Amygdala (tissue), 56 donors: ENCODE measurements at regions not wholly inside any gene's neighbourhood (a gene's known extent, or its start where the extent isn't known, plus 50 kb on each side); places are given as distances from the start of the nearest gene placed in this dataset.

ENCODE experiments used
- DNase-seq, 56 donors: peaks; one replicate each; lab custom pipeline; 2025; lab: John Stamatoyannopoulos, UW

DNA sequence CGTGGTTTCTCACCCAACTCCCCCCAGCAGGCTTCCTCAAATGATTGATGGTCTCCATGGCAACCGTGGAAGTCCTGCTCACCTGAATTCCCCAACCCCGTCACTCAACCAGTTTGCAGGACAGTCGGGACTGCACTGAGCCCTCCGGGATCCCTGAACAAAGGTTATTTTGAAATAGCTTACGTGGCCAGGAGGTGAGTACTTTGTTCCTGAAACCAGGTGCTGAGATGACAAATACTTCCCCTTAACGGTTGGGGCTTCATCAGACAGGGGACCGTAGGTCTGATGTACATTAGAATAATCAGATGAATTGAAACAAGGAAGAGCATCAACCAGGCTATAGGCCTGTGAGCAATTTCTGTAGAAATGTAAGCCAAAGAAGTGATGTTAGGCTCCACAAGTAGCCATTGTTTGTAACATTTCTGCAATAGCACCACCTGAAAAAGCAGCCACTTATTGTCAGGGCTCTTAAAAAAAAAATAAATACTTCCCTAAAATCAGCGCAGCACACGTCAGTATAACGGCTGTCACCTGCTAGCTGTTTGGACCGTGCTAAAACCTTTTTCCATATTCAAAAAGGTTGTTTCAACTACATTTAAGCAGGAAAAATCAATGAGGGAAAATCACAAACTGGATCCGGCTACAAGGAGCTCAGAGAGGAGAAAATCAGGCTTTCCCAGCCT lies 206.4 kb upstream of the ID2 start:
- no peak for DNase-seq

DNA sequence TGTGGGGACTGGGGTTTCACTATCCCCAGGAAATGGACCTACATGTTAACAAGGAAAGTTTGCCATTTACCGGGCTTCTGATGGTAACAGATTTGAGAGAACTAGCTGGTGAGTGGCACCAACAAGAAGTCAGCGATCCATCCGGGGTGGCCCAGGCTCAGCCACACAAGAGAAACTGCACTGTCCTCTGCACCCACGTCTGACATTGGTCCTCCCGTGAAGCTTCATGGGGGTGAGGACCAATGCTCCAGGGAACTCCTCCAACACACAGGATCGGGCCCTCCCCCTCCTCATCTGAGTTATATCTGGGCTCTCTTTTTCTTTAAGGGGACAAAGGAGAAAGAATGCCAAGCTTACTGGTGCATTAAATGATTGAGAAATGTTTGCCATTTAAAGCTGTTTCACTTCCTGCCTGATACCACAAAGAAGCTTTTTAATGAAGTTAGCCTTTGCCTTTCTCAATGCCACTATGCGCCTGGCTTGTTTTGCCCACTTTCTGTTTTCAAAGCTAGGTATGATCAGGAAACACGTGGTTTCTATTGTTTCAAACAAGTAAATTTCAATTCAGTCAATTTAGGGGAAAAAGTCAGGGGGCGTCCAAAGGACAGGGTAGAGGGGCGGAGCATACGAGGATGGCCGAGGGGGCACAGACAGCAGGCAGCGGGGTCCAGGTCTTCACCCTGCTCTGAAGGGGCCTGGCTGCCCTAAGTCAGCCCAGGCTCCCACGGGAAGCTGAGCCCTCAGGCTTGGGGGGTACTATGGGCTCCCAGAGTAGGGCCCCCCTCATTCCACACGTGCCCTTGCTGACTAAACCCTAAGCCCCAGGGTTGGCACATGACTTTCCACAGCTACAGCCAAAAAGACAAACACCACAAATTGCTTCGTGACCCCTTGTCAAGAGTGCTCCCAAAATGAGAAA lies 204.0 kb upstream of the ID2 start:
- DNase-seq = peak in 1 of 56 donors; percentile 10

DNA sequence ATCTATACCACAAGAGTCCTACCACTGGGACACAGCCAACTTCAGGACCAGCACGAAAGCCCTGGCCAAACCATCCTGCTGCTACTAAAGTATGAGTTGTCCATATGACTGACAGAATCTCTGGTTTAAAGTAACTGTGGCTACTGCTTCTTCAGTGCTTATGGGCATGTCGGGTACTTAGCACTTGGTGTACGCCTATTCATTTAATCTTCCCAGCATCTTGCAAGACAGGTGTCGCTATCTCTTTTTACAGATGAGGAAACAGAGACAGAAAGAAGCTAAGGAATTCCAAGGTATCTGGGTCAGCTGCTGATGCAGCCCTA lies 203.4 kb upstream of the ID2 start:
- DNase-seq = no peak

DNA sequence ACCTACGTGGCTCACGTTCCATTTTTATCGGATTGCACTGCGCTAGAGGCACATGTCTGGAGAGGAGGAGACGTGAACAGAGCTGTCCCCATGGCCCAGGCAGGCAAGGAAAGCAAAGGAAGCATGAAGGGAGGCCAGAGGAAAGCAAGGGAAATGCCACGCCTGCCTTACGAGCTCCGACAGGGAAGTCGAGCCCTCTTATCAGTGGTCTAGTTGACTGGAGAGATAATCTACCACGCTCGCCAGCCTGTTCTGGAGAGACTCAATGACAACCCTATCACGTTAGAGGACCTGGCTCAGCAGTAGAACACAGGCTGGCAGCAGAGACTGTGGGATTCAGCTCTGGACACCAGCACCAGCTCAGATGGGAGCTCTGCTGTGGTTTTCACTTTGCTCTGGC lies 202.6 kb upstream of the ID2 start:
- DNase-seq = no peak

DNA sequence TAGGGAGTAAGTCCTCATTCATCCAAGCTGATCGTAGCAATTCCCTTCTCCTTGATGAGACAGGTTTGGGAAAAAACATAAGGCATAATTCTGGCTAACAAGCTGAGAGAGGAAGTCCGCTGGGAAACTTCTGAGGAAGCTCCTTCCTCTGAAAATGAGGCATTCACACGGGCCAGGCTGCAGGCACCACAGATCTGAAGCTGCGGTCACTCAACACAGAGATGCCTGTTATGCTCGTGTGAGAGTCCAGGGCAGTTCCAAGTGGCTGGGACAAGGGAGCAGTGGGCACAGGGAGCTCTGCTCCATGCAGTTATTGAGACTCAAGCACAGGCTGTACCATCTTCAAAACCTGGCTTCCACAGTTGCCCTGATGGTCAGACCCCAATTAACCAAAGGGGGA lies 200.9 kb upstream of the ID2 start:
- DNase-seq = peak in 7 of 56 donors; percentile 13 to 39 (median 21)

DNA sequence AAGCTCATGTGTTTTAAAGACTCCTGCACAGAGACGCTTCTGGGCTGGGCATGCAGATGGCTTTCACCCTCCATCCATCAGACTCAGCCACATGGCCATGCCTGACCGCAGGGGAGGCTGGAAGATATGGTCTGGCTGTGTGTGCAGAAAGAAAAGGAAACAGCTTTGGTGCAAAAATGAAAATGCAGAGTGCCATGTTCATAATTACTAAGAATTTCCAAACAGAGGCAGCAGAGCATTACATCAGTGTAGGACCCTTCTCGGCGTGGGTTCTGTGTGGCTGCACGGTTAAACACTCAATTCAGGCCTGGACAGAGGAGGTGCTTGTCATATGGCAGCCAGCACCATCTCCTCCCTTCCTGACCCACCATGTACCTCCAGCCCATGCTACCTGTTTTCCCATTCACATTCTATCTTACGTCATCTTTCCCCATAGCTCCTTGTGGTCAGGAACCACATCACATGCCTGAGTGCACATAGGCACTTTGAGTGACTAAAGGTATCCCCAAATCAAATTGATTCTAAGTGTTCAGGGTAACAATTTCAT lies 200.3 kb upstream of the ID2 start:
- DNase-seq = no peak

DNA sequence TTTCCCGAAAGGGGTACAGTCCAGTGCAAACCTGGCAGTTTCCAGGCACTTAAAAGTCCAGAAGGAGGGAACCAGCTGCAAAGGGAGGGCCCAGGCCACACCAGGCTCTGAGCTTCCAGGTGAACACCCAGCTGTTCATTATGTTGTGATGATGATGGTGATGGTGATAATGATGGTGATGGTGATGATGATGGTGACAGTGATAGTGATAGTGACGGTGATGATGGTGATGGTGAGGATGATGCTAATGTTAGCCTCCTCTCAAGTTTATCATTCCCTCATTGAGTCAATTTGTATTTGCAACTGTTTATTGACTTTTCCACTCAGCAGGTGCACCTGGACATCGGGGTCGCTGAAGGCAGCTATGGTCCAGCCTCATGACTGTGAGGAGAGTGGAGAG lies 199.4 kb upstream of the ID2 start:
- no peak for DNase-seq

DNA sequence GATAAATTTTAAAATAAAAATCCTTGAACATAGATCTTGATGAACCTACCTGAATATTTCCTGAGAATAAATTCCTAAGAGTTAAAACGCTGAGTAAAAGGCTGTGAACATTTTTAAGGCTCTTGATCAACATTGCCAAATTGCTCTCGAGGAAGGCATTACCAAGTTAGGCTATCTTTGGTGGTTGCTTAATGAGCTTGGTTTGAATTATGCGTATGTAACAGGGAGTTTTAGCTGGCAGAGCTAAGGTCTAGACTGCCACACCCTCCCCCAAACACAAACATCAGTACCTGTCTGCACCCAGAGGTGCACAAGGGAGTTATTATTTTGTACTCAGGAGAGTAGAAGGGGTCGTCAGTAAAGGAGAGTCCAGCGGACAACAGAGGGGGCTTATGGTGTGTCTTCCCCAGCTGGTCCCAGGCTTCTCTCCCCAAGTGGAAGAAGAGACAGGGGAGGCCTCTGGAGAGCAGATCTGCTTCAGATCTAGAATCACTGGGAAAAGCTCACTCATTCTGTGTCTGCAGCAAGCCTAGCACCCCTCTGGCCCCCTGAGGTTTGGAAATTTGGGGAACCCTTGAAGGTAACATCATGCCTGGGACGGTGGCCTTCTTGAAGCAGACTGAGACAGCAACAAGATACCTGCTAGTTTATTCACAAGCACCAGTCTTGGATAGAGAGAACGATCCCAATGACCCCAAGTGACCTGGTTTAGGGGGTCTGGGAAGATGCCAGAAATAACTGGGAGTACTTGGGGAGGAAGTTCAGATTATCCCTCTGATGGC lies 197.2 kb upstream of the ID2 start:
- no peak for DNase-seq

DNA sequence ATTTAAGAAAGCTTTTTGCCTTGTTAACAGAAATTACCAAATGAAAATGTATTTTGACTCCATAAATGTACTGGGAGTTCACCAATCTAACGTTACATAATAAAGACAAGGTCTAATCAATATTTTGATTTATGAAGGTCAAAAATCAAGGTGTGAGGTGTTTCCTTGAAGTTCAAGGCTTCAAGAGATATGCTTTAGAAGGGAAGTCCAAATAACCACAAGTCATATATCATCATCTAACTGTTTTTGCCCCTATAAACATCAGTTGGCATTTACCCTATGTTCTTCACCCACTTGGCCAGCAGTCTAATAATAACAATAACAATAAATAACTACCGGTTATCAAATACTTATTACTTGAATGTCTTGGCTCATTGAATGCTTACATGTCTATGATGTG lies 196.1 kb upstream of the ID2 start:
- DNase-seq = no peak

DNA sequence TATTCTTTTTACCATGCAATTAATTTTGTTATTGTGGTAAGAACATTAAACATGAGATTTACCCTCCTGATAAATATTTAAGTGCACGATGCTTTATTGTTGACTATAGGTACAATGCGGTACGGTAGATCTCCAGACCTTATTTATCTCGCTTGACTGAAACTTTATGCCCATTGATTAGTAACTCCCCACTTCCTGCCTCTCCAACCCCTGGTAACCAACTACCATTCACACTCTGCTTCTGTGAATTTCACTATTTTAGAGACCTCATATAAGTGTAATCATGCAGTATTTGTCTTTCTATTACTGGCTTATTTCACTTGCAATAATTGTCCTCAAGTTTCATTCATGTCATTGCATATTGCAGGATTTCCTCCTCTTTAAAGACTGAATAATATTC lies 195.7 kb upstream of the ID2 start:
- no peak for DNase-seq

DNA sequence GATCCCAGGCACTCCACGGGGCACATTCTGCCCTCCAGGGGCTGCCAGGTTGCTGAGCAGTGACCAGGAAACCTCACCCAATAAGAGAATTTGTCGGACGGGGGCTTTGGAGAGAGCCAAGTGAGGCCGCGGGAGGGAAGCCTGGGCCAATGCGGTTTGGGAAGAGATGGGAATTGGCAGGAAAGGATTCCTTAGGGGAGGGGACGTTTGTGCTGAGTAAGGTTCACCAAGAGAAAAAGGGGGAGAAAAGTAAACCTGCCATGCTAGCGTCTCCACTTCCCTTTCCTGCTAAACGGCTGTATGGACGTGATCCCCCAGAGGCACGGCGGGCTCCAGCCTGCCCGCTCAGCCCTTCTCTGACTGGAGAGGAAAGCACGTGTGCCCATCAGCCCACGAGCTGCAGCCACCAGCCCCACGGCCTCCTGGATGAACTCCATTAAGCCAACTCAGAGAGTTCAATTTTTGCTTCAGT lies 194.4 kb upstream of the ID2 start:
- DNase-seq = peak in 30 of 56 donors; percentile 10 to 70 (median 36)

DNA sequence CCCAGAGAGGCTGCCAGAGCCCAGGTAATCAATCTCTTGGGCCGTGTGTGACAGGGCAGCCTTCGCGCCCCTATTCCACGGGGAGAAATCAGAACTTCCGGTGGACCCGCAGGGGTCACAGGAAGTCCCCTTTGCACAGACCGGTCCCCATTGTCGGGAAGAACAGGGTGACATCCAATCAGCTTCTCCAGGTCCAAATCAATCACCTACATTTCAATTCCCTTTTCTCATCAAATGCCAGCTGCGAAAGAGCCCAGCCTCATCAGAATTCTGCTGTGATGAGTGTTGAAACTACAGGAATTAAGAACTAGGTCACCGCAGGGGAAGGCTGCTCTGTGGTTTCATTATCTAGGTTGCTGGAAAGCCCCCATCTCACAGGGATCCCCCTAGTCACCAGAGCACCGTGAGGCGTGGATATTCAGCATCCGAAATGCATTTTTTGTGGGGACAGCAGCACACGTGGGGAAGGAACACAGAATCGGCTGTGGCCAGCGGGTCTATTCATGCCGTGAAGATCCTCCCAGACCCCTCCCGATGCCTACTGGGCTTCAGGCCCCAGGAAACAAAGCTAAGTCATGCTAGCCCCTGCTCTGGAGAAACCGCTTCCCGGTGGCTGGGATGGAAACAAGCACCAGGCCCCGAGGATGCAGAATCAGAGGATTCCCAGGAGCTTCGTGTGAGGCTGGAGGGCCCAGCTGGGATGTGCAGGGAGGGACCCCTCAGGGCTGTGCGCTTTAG lies 193.7 kb upstream of the ID2 start:
- DNase-seq = peak in 39 of 56 donors; percentile 14 to 72 (median 39)

DNA sequence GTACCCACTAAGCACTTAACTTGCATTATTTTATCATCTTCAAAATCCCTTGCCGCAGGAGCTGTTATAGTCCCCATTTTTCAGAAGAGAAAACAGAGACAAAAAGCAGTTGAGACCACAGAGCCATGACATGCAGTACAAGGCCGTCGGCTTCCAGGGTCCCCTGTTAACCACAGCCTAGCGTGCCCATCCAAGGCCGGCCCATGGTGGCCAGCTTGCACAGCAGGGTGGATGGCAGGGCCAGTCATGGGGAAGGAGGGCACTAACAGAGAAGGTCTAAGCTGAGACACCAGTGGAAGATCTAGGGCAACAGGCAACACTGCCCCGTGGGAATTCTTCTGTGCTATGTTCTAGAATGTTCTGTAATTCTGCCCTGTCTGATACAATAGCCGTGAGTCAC lies 192.6 kb upstream of the ID2 start:
- no peak for DNase-seq

DNA sequence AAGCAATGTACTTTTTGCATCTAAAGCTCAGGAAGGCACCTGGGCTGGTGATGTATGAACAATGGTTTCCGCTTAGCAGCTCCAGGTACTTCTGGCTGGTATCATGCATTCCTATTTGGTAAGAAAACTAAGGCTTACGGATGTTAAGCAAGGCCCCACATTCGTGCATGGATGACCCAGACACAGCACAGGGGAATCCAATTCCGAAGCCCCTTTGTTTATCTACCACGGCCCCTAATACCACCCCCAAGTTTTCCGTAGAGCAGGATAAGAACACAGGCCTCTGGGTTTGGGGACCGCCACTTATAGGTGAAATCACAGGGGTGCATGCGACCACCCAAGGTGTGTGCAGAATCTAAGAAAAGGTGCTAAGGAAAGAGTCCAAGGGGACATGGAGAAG lies 192.1 kb upstream of the ID2 start:
- DNase-seq = no peak

DNA sequence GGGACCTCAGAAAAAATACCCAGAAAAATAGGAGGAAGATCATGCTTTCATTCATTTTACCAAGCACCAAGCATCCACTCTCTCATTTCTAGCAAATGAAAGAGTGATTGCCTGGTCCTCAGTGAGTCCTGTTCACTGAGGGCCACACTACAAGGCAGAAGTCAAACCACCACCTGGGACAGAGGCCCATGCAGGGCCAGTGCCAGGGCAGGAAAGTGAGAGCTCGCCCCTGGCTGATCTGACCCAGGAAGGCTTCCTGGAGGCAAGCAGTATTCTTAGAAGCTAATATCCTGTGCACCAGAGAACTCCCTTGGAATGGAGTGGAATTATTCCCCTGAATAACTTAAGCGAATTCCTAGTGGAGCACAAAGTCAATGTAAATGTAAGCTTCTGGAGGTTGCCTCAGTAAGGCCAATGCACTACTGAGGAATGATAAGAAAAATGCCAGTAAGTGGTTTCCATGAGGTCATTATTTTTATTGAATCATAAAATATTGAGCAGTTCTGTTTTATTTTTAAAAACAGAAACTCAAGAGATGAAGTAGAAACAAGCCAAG lies 191.6 kb upstream of the ID2 start:
- DNase-seq = no peak

DNA sequence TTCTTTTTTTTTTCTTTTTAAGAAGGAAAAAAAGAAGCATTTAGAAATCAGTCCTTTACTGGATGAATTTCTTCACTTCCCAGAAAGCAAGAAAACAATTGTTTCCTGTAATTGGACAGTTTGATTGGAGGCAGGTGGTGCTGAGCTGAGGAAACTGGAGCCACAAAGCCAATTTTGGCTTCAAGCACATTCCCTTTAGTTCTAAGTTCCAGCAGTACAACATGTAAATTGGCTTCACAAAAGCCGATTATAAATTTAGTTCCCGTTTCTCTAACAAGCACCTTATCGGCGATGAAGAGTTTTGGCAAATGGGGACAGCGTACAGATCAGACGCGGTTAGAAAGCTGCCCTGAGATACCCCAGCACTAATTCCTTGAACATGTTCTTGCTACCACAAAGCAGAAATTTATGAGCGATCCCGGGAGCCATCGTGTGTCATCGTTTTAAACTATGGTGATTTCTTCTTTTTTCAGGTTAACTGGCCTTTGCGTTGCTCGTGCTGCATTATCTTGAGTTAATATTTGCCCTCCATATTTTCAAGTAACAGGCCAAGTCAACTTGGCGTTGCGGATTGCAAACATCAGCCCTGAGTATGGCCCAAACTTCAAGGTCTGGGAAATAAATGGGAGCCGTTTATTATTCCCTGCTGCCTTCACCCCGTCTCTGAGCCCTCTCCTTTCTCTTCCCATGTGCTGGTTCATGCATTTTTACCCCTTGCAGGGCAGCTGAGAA lies 190.4 kb upstream of the ID2 start:
- no peak for DNase-seq

DNA sequence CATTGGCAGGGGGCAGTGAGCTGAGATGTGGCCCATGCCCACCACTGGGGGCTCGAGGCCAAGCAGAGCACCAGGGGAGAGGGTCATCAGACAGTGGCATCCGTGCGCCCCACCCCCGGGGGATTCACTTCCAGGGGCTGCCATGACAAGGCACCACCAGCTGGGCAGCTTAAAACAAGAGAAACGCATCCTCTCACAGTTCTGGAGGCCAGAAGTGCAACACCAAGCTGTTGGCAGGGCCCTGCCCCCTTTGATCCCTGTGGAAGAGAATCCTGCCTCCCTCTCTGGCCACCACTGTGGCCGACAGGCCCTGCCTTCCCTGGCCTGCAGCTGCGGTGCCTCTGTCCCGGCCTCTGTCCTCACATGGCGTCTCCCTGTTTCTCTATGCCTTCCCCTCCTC lies 187.7 kb upstream of the ID2 start:
- DNase-seq = no peak

DNA sequence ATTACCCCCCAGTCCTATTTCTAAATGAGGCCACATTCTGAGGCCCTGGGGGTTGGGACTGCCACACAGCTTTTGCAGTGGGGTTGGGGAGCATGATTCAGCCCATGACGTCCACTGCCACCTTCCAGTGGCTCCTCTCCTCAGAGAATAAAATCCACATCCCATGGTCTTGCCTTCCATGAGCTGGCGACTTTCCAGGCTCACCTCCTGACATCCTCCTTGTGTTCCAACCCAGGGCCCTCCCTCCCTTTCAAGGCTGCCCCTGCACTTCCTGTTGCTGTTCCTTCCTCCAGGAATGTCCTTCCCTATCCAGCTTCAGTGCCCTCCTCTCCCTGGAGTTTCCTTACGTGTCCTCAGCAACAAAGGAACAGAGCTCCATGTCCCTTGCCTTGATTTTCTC lies 187.3 kb upstream of the ID2 start:
- DNase-seq = no peak
